Activated CD8-positive, alpha-beta memory T cell treated with anti-CD3 and anti-CD28 coated beads, Interleukin-2, amount 10 ng/mL, durations not matched to agents 7 days and 5 days (primary cell): ENCODE measurements at regions not wholly inside any gene's neighbourhood (a gene's known extent, or its start where the extent isn't known, plus 50 kb on each side); places are given as distances from the start of the nearest gene placed in this dataset.
A peak's percentile ranks its signal among the peaks of the same experiment; 100 is the strongest.
"Not testable (repeated sequence)": the region's sequence is repeated elsewhere in the genome, so short reads cannot be mapped to it uniquely, and the experiment has no call there.

Experiments used
- ATAC-seq: fragments of 150-1000 bp; cut with Tn5 transposase; one replicate; pipeline ENCODE4 v1.10.0; 2021; ENCODE audit warnings: moderate library complexity
- CTCF ChIA-PET: fragments of 350-600 bp; sonication (Branson Sonifier 250); formaldehyde crosslinking; loops from one replicate; lab custom pipeline; 2021; ENCODE audit warnings: antibody characterized with exemption; lab: Charles Lee
- DNase-seq: peaks from one replicate; pipeline ENCODE4 v3.0.0-alpha.2; 2020
- H3K27ac Mint-ChIP-seq: one replicate; pipeline ENCODE4 v1.8.0; 2021; ENCODE audit warnings: mild to moderate bottlenecking, mixed read lengths
- H3K27me3 Mint-ChIP-seq: one replicate; pipeline ENCODE4 v1.8.0; 2021; ENCODE audit warnings: mixed read lengths
- H3K36me3 Mint-ChIP-seq: one replicate; pipeline ENCODE4 v1.8.0; 2021; ENCODE audit warnings: mild to moderate bottlenecking, mixed read lengths
- H3K4me1 Mint-ChIP-seq: one replicate; pipeline ENCODE4 v1.8.0; 2021; ENCODE audit warnings: mixed read lengths
- H3K4me3 Mint-ChIP-seq: one replicate; pipeline ENCODE4 v1.8.0; 2021; ENCODE audit warnings: mild to moderate bottlenecking, moderate library complexity, mixed read lengths
- H3K9me3 Mint-ChIP-seq: one replicate; pipeline ENCODE4 v1.8.0; 2022; ENCODE audit warnings: low read depth, mixed read lengths

- H3K9me3 Mint-ChIP-seq: no peaks in the 10 kb centered on the region
- peaks cover 15% of the 10 kb centered on the region for H3K4me1 Mint-ChIP-seq
- ATAC-seq: no peak
- no peak overlapping the region for H3K27ac Mint-ChIP-seq
- DNase-seq: no peak
- peaks cover 56% of the 10 kb centered on the region for H3K36me3 Mint-ChIP-seq
- no peak overlapping the region for H3K4me3 Mint-ChIP-seq
- CTCF ChIA-PET: interaction anchor here (1.3 to 2.5 kb wide), 2 partner anchors 17 to 465 kb away, joined by 3 to 8 read pairs; no protein-coding TSS in a partner anchor
- H3K27me3 Mint-ChIP-seq: no peaks in the 10 kb centered on the region
These were observed 89.0 kb downstream of the SEPTIN7 start for GRCh38 chr7:35889870-35890269.

- Mint-ChIP-seq H3K4me1 (peaks cover 17% of the 10 kb centered on the region), H3K4me3 (no peak overlapping the region), H3K27me3 (no peaks in the 10 kb centered on the region), H3K9me3 (no peaks in the 10 kb centered on the region), H3K36me3 (peaks cover 53% of the 10 kb centered on the region), H3K27ac (peak overlapping the region; percentile 21)
- DNase-seq: no peak
- no peak for ATAC-seq
- CTCF ChIA-PET: interaction anchor here (1.3 to 2.5 kb wide), 2 partner anchors 15 to 466 kb away, joined by 3 to 8 read pairs; no protein-coding TSS in a partner anchor
These were observed 90.4 kb downstream of the SEPTIN7 start for GRCh38 chr7:35891004-35891830.

- CTCF ChIA-PET: no interaction called here
- no peak for ATAC-seq
- H3K36me3 Mint-ChIP-seq: peaks cover 47% of the 10 kb centered on the region
- no peaks in the 10 kb centered on the region for H3K9me3 Mint-ChIP-seq
- no peak overlapping the region for H3K27ac Mint-ChIP-seq
- H3K27me3 Mint-ChIP-seq: no peaks in the 10 kb centered on the region
- no peak for DNase-seq
- H3K4me1 Mint-ChIP-seq: peaks cover 22% of the 10 kb centered on the region
- no peak overlapping the region for H3K4me3 Mint-ChIP-seq
These were observed 92.8 kb downstream of the SEPTIN7 start for GRCh38 chr7:35893649-35894048.

GRCh38 chr7:35894721-35895120, 93.9 kb downstream of the SEPTIN7 start:
- ATAC-seq (no peak), DNase-seq (no peak)
- H3K27me3 Mint-ChIP-seq: no peaks in the 10 kb centered on the region
- no peak overlapping the region for H3K27ac Mint-ChIP-seq
- H3K36me3 Mint-ChIP-seq: peaks cover 42% of the 10 kb centered on the region
- peaks cover 21% of the 10 kb centered on the region for H3K4me1 Mint-ChIP-seq
- CTCF ChIA-PET: no interaction called here
- no peak overlapping the region for H3K4me3 Mint-ChIP-seq
- H3K9me3 Mint-ChIP-seq: no peaks in the 10 kb centered on the region

- Mint-ChIP-seq H3K9me3 (no peaks in the 10 kb centered on the region), H3K4me1 (peaks cover 6% of the 10 kb centered on the region), H3K27ac (no peak overlapping the region), H3K36me3 (peaks cover 20% of the 10 kb centered on the region), H3K27me3 (no peaks in the 10 kb centered on the region), H3K4me3 (no peak overlapping the region)
- DNase-seq (no peak), ATAC-seq (no peak)
- CTCF ChIA-PET: interaction anchor here (1.4 kb wide), 1 partner anchor 9 kb away, joined by 3 read pairs; no protein-coding TSS in a partner anchor
These were observed 99.8 kb downstream of the SEPTIN7 start for GRCh38 chr7:35900651-35901050.

GRCh38 chr7:35905555-35905954, 104.7 kb downstream of the SEPTIN7 start:
- Mint-ChIP-seq H3K4me1 (peaks cover 6% of the 10 kb centered on the region), H3K4me3 (no peak overlapping the region), H3K36me3 (peaks cover 8% of the 10 kb centered on the region), H3K9me3 (no peaks in the 10 kb centered on the region), H3K27ac (no peak overlapping the region), H3K27me3 (no peaks in the 10 kb centered on the region)
- ATAC-seq (no peak), DNase-seq (no peak)
- CTCF ChIA-PET: interaction anchor here (0.9 to 1.7 kb wide), 2 partner anchors 281 to 361 kb away, joined by 3 to 5 read pairs; no protein-coding TSS in a partner anchor

GRCh38 chr7:35906191-35906908, 105.5 kb downstream of the SEPTIN7 start:
- CTCF ChIA-PET: interaction anchor here (0.5 to 1.7 kb wide), 19 partner anchors 10 to 494 kb away, joined by 3 to 14 read pairs (median 4); partner anchors contain the start of gene SEPTIN7
- Mint-ChIP-seq H3K36me3 (peaks cover 10% of the 10 kb centered on the region), H3K27me3 (no peaks in the 10 kb centered on the region), H3K4me1 (peaks cover 6% of the 10 kb centered on the region), H3K9me3 (no peaks in the 10 kb centered on the region), H3K4me3 (no peak overlapping the region), H3K27ac (no peak overlapping the region)
- peak; percentile 89 for ATAC-seq
- peak; percentile 81 for DNase-seq

- Mint-ChIP-seq H3K36me3 (peaks cover 18% of the 10 kb centered on the region), H3K27me3 (no peaks in the 10 kb centered on the region), H3K4me1 (peaks cover 6% of the 10 kb centered on the region), H3K4me3 (no peak overlapping the region), H3K27ac (no peak overlapping the region), H3K9me3 (no peaks in the 10 kb centered on the region)
- no peak for ATAC-seq
- no peak for DNase-seq
- CTCF ChIA-PET: interaction anchor here (1.0 to 1.9 kb wide), 3 partner anchors 68 to 199 kb away, joined by 3 to 5 read pairs (median 4); no protein-coding TSS in a partner anchor
These were observed 107.7 kb downstream of the SEPTIN7 start for GRCh38 chr7:35908331-35909216.

GRCh38 chr7:35909870-35910357, 109.1 kb downstream of the SEPTIN7 start:
- Mint-ChIP-seq H3K4me1 (peaks cover 6% of the 10 kb centered on the region), H3K4me3 (no peak overlapping the region), H3K27ac (no peak overlapping the region), H3K36me3 (peaks cover 15% of the 10 kb centered on the region), H3K9me3 (no peaks in the 10 kb centered on the region), H3K27me3 (no peaks in the 10 kb centered on the region)
- CTCF ChIA-PET: interaction anchor here (1.0 to 1.9 kb wide), 3 partner anchors 9 to 200 kb away, joined by 3 to 5 read pairs (median 3); no protein-coding TSS in a partner anchor
- DNase-seq (no peak), ATAC-seq (no peak)

- CTCF ChIA-PET: interaction anchor here (1.0 to 1.2 kb wide), 2 partner anchors 10 to 183 kb away, joined by 3 read pairs; no protein-coding TSS in a partner anchor
- H3K36me3 Mint-ChIP-seq: peaks cover 12% of the 10 kb centered on the region
- H3K9me3 Mint-ChIP-seq, H3K4me3 Mint-ChIP-seq, H3K27me3 Mint-ChIP-seq, DNase-seq, H3K4me1 Mint-ChIP-seq, H3K27ac Mint-ChIP-seq, ATAC-seq: not testable (repeated sequence)
These were observed 109.8 kb downstream of the SEPTIN7 start for GRCh38 chr7:35910621-35911020.

GRCh38 chr7:35913350-35913749, 112.5 kb downstream of the SEPTIN7 start:
- not testable (repeated sequence) for H3K27ac Mint-ChIP-seq, H3K27me3 Mint-ChIP-seq, ATAC-seq, DNase-seq, H3K4me1 Mint-ChIP-seq, H3K9me3 Mint-ChIP-seq, H3K4me3 Mint-ChIP-seq
- CTCF ChIA-PET: interaction anchor here (1.2 kb wide), 1 partner anchor 405 kb away, joined by 3 read pairs; no protein-coding TSS in a partner anchor
- peaks cover 12% of the 10 kb centered on the region for H3K36me3 Mint-ChIP-seq

GRCh38 chr7:35914214-35914613, 113.4 kb downstream of the SEPTIN7 start:
- peaks cover 12% of the 10 kb centered on the region for H3K36me3 Mint-ChIP-seq
- H3K9me3 Mint-ChIP-seq, H3K27me3 Mint-ChIP-seq, H3K4me3 Mint-ChIP-seq, H3K27ac Mint-ChIP-seq, H3K4me1 Mint-ChIP-seq, ATAC-seq, DNase-seq: not testable (repeated sequence)
- CTCF ChIA-PET: interaction anchor here (1.2 kb wide), 1 partner anchor 405 kb away, joined by 3 read pairs; no protein-coding TSS in a partner anchor
